Fibroblast of lung (primary cell): ENCODE measurements at regions not wholly inside any gene's neighbourhood (a gene's known extent, or its start where the extent isn't known, plus 50 kb on each side); places are given as distances from the start of the nearest gene placed in this dataset.

ENCODE experiments used
- DNase-seq, 2 donors: peaks; one replicate each; pipeline versions ENCODE4 v3.0.0 to v3.0.0-alpha.2; 2010; ENCODE audit warnings: low read depth in 2 of 2
- H2AFZ ChIP-seq: 2 replicates; pipeline ENCODE4 v1.5.1; 2012; ENCODE audit warnings: low read length, control low read depth, inconsistent platforms
- H3K27ac ChIP-seq: 2 replicates; pipeline ENCODE4 v1.5.1; 2011; ENCODE audit warnings: low read length, control low read depth; ENCODE audit not compliant: insufficient read depth
- H3K27me3 ChIP-seq: 2 replicates; pipeline ENCODE4 v1.5.1; 2011; ENCODE audit warnings: mild to moderate bottlenecking, low read length; ENCODE audit not compliant: control insufficient read depth, insufficient read depth
- H3K36me3 ChIP-seq: 2 replicates; pipeline ENCODE4 v1.5.1; 2011; ENCODE audit warnings: low read length; ENCODE audit not compliant: control insufficient read depth, insufficient read depth
- H3K4me1 ChIP-seq: 2 replicates; pipeline ENCODE4 v1.5.1; 2011; ENCODE audit warnings: low read length; ENCODE audit not compliant: control insufficient read depth, insufficient read depth; ENCODE audit errors: extremely low read depth
- H3K4me2 ChIP-seq: 2 replicates; pipeline ENCODE4 v1.5.1; 2011; ENCODE audit warnings: low read length, control low read depth; ENCODE audit not compliant: insufficient read depth; ENCODE audit errors: extremely low read depth
- H3K4me3 ChIP-seq, 4 experiments: fragments of 200-600 bp in 1 of 4; sonication (generic) in 1 of 4; replicated peaks in 1 of 4; 2 replicates each; pipeline ENCODE4 v1.5.1; 2011 to 2016; ENCODE audit warnings: low read length in 4 of 4, low read depth in 3 of 4, mild to moderate bottlenecking in 3 of 4, control low read depth in 2 of 4, inconsistent platforms in 1 of 4, mixed read lengths in 1 of 4; ENCODE audit not compliant: insufficient read depth in 1 of 4; ENCODE audit errors: control extremely low read depth in 1 of 4
- H3K79me2 ChIP-seq: 2 replicates; pipeline ENCODE4 v1.5.1; 2012; ENCODE audit warnings: mild to moderate bottlenecking, low read length, inconsistent platforms; ENCODE audit not compliant: control insufficient read depth, insufficient read depth
- H3K9ac ChIP-seq: 2 replicates; pipeline ENCODE4 v1.5.1; 2011; ENCODE audit warnings: mild to moderate bottlenecking, low read length, control low read depth; ENCODE audit not compliant: insufficient read depth
- H3K9me3 ChIP-seq: 2 replicates; pipeline ENCODE4 v1.5.1; 2012; ENCODE audit warnings: low read depth, low read length; ENCODE audit not compliant: control insufficient read depth, insufficient read depth
- H4K20me1 ChIP-seq: 2 replicates; pipeline ENCODE4 v1.5.1; 2011; ENCODE audit warnings: low read length; ENCODE audit not compliant: control insufficient read depth, insufficient read depth; ENCODE audit errors: extremely low read depth
- CTCF ChIP-seq, 2 donors: IDR thresholded peaks in 1 of 2; conservative IDR thresholded peaks in 1 of 2; 1 replicate in 1 of 2; 2 replicates in 1 of 2; pipeline ENCODE4 v1.5.1; 2011 to 2012; ENCODE audit warnings: low read length in 2 of 2, control low read depth in 1 of 2, inconsistent platforms in 1 of 2, low read depth in 1 of 2, mild to moderate bottlenecking in 1 of 2
- EZH2 ChIP-seq: IDR thresholded peaks from 2 replicates; pipeline ENCODE4 v1.5.1; 2012; ENCODE audit warnings: low read length, control low read depth, mild to moderate bottlenecking; ENCODE audit errors: missing control alignments

- peak in 1 of 2 donors; percentile 18 for DNase-seq
- Histone ChIP-seq H3K27ac (no peak overlapping the region), H3K79me2 (no peaks in the 10 kb centered on the region), H3K9me3 (no peaks in the 10 kb centered on the region), H4K20me1 (no peaks in the 10 kb centered on the region), H3K4me1 (no peaks in the 10 kb centered on the region), H3K9ac (no peak overlapping the region), H2AFZ (no peak overlapping the region), H3K4me2 (no peak overlapping the region), H3K4me3 (no peak overlapping the region), H3K27me3 (no peaks in the 10 kb centered on the region), H3K36me3 (no peaks in the 10 kb centered on the region)
- TF ChIP-seq CTCF (conservative IDR thresholded peaks at IDR 0.05 in 1 of 2, IDR thresholded peaks at IDR 0.05 in 1 of 2; ENCODE audit: low read depth in 1 of 2, low read length in 2 of 2), result no peak
- no peak for TF ChIP-seq EZH2
Observed at GRCh38 chr6:81093051-81093450, 659.4 kb downstream of the TENT5A start.

DNA sequence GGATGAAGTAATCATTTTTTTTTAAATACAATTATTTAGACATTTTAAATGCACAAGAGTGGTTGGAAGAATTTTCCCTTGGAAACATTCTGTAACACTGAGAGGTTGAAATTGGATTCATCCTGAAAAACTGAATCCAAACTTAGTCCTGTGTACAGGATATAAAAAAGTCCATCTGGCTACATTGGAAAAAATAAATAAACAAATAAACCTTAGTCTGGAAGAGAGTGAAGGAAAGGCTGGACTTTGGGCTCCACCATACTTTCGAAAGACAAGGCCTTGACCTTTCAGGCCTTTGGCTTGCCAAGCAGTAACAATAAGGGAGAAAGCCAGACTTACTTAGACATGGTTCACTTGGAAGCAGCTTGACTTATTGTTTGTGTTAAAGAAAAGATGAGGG, 664.3 kb downstream of the TENT5A start:
- Histone ChIP-seq H3K4me1 (no peaks in the 10 kb centered on the region), H3K27ac (no peak overlapping the region), H3K79me2 (no peaks in the 10 kb centered on the region), H3K9me3 (no peaks in the 10 kb centered on the region), H3K4me2 (no peak overlapping the region), H3K36me3 (no peaks in the 10 kb centered on the region), H4K20me1 (no peaks in the 10 kb centered on the region), H3K27me3 (no peaks in the 10 kb centered on the region), H2AFZ (no peak overlapping the region), H3K9ac (no peak overlapping the region), H3K4me3 (no peak overlapping the region)
- DNase-seq, result no peak
- TF ChIP-seq EZH2 (no peak), CTCF (conservative IDR thresholded peaks at IDR 0.05 in 1 of 2, IDR thresholded peaks at IDR 0.05 in 1 of 2; ENCODE audit: low read depth in 1 of 2, low read length in 2 of 2) (no peak)

- Histone ChIP-seq H3K9me3 (no peaks in the 10 kb centered on the region), H4K20me1 (no peaks in the 10 kb centered on the region), H2AFZ (no peak overlapping the region), H3K27me3 (no peaks in the 10 kb centered on the region), H3K9ac (no peak overlapping the region), H3K4me3 (no peak overlapping the region), H3K27ac (no peak overlapping the region), H3K79me2 (no peaks in the 10 kb centered on the region), H3K36me3 (no peaks in the 10 kb centered on the region), H3K4me2 (no peak overlapping the region), H3K4me1 (no peaks in the 10 kb centered on the region)
- TF ChIP-seq CTCF (conservative IDR thresholded peaks at IDR 0.05 in 1 of 2, IDR thresholded peaks at IDR 0.05 in 1 of 2; ENCODE audit: low read depth in 1 of 2, low read length in 2 of 2) (no peak), EZH2 (no peak)
- no peak for DNase-seq
Observed at GRCh38 chr6:81086991-81087390, 665.5 kb downstream of the TENT5A start.
